ENCODE measurements at regions not wholly inside any gene's neighbourhood (a gene's known extent, or its start where the extent isn't known, plus 50 kb on each side); places are given as distances from the start of the nearest gene placed in this dataset.

DNA sequence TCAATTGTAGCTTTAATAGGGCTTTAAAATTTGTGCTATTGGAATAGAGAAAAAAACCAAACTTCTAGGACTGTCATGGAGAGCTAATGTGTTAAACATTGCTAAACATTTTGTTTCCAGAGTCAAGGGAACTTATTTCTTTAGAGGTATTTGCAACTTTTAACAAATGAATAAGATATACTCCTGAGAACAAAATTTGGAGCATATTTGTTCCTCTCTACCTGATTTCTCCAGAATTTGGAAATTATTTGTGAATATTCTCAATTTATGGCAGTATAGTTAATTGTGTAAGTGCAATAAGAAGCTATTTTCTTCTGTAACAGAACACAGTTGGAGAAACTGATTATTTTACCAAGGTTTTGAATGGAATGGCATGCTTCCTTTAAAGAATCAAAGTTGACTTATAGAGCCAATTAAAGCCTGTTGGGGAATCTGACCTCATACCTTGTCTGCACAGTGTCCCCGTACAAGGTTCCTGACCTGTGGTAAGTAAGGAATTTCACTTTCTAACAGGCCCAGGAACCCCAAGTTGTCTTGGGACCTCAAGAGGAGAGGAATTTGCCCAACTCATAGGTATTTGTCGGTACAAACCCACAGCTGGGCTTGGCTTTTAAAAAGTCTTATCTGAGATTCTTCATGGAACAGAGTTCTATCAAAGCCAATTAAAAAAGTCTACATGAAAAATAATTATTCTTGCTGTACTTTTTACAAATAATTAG, 72.6 kb upstream of the CSF1 start:
- TF ChIP-seq CTCF (IDR thresholded peaks at IDR 0.05 in 4 of 5, conservative IDR thresholded peaks at IDR 0.05 in 1 of 5): no peak
- TF ChIP-seq POLR2A (IDR thresholded peaks at IDR 0.05): no peak
